Lower lobe of right lung (tissue), 2 donors: ENCODE measurements at regions not wholly inside any gene's neighbourhood (a gene's known extent, or its start where the extent isn't known, plus 50 kb on each side); places are given as distances from the start of the nearest gene placed in this dataset.

Experiments
- ATAC-seq, 2 donors: fragments of 200-7000 bp; cut with Tn5 transposase; one replicate each; pipeline ENCODE4 v1.9.1; 2020 to 2022; ENCODE audit warnings: mild to moderate bottlenecking in 2 of 2, moderate library complexity in 2 of 2
- DNase-seq: peaks from one replicate; pipeline ENCODE4 v3.0.0-alpha.2; 2020
- H3K27ac ChIP-seq: fragments of 200-600 bp; one replicate; pipeline ENCODE4 v1.8.0; 2022
- H3K27me3 ChIP-seq: fragments of 200-600 bp; one replicate; pipeline ENCODE4 v1.8.0; 2022; ENCODE audit warnings: low read depth
- H3K36me3 ChIP-seq: fragments of 200-600 bp; one replicate; pipeline ENCODE4 v1.8.0; 2022; ENCODE audit warnings: mild to moderate bottlenecking
- H3K4me1 ChIP-seq: fragments of 200-600 bp; one replicate; pipeline ENCODE4 v1.8.0; 2022
- H3K4me3 ChIP-seq: fragments of 200-600 bp; one replicate; pipeline ENCODE4 v1.8.0; 2022; ENCODE audit warnings: mild to moderate bottlenecking
- H3K9me3 ChIP-seq: fragments of 200-600 bp; one replicate; pipeline ENCODE4 v1.8.0; 2022
- intact Hi-C: fragments of 100-400 bp; cut with DNase I; formaldehyde crosslinking; loops from one replicate; pipeline ENCODE4 v1.11.0; 2022
- TF ChIP-seq, protein P1 (sequence below): fragments of 200-600 bp; IDR thresholded peaks from one replicate; pipeline ENCODE4 v1.8.0; 2022; ENCODE audit warnings: antibody characterized with exemption, mild to moderate bottlenecking
- donor health status: DM: no; HTN: yes; CAD: no; lungs with severe emphysema.

DNA sequence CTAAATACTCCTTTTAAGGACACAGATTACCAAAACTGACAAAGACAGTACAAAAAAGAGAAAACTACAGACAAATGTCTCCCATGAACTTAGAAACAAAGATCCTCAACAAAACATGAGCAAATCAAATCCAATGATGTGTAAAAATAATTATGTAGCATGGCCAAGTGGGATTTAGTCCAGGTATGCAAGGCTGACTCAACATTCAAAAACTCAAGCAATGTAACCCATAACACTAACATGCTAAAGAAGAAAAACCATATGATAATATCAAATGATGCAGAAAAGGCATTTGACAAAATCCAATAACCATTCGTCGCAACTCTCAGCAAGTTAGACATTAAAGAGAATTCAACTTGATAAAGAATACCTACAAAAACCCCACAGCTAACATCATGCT lies 239.0 kb upstream of the KLHL29 start:
- DNase-seq: no peak
- intact Hi-C loops: no loop called here
- Histone ChIP-seq H3K36me3 (no peaks in the 10 kb centered on the region), H3K4me1 (no peaks in the 10 kb centered on the region), H3K4me3 (no peak overlapping the region), H3K9me3 (no peaks in the 10 kb centered on the region), H3K27ac (no peak overlapping the region), H3K27me3 (no peaks in the 10 kb centered on the region)
- no peak for ATAC-seq
- TF ChIP-seq, protein P1, sequence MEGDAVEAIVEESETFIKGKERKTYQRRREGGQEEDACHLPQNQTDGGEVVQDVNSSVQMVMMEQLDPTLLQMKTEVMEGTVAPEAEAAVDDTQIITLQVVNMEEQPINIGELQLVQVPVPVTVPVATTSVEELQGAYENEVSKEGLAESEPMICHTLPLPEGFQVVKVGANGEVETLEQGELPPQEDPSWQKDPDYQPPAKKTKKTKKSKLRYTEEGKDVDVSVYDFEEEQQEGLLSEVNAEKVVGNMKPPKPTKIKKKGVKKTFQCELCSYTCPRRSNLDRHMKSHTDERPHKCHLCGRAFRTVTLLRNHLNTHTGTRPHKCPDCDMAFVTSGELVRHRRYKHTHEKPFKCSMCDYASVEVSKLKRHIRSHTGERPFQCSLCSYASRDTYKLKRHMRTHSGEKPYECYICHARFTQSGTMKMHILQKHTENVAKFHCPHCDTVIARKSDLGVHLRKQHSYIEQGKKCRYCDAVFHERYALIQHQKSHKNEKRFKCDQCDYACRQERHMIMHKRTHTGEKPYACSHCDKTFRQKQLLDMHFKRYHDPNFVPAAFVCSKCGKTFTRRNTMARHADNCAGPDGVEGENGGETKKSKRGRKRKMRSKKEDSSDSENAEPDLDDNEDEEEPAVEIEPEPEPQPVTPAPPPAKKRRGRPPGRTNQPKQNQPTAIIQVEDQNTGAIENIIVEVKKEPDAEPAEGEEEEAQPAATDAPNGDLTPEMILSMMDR: no peak

DNA sequence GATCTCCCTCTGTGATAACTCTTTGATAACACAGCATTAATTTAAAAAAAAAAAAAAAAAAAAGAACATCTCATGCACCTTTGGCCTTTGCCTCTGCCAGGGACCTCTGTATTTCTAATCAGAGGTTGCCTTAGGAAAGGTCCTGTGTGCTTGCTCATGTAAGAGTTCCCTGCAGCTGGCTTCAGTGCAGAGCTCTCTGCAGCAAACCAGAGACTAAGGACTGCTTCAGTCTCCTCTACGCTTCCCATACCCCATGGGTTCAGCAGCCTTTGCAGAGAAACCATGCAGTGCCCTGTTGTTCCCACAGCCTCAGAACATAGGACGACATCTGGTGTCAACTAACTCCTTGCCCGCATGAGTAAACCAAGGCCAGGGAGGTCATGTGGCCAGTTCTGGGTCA lies 236.6 kb upstream of the KLHL29 start:
- Histone ChIP-seq H3K27me3 (no peaks in the 10 kb centered on the region), H3K9me3 (no peaks in the 10 kb centered on the region), H3K4me1 (no peaks in the 10 kb centered on the region), H3K27ac (no peak overlapping the region), H3K36me3 (no peaks in the 10 kb centered on the region), H3K4me3 (no peak overlapping the region)
- TF ChIP-seq, protein P1: no peak
- intact Hi-C loops: no loop called here
- DNase-seq: no peak
- ATAC-seq: no peak

DNA sequence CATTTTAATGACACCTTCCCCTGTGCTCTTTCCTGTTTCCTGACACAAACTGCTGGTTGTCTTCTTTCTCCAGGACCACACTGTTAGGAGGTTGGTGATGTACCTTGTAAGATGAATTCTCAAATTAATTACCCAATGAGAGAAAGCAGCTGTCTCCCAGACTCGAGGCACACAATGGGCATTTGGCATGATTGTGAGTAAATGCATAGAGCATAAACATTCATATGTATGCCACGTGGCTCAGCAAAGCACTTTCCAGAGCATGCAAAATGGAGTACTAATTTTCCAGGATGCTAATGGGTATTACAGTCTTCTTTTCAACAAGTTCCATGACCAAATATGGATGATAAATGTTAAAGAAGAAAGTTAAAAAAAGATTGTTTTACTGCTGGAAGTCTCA lies 235.2 kb upstream of the KLHL29 start:
- Histone ChIP-seq H3K4me3 (no peak overlapping the region), H3K36me3 (no peaks in the 10 kb centered on the region), H3K4me1 (no peaks in the 10 kb centered on the region), H3K27me3 (no peaks in the 10 kb centered on the region), H3K27ac (no peak overlapping the region), H3K9me3 (no peaks in the 10 kb centered on the region)
- TF ChIP-seq, protein P1: no peak
- ATAC-seq (no peak), DNase-seq (no peak)
- intact Hi-C loops: no loop called here

DNA sequence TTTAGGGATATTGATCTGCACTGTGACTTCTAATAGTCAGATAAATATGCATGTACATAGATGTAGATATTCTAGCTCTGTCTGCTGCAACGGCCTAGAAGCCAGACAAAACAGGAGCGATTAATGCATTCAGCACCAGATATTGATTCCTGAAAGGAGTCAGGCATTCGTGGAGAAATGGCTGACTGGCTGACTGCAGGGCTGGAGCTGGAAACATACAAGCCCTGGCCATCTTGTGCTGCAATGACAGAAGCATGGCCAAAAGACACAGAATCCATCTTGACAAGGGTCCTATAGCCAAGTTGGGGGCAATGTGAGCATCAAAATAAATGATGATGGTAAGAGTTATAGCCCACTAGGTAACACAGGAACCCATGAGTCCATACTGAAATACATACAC lies 231.5 kb upstream of the KLHL29 start:
- no peak for ATAC-seq
- TF ChIP-seq, protein P1: no peak
- intact Hi-C loops: no loop called here

DNA sequence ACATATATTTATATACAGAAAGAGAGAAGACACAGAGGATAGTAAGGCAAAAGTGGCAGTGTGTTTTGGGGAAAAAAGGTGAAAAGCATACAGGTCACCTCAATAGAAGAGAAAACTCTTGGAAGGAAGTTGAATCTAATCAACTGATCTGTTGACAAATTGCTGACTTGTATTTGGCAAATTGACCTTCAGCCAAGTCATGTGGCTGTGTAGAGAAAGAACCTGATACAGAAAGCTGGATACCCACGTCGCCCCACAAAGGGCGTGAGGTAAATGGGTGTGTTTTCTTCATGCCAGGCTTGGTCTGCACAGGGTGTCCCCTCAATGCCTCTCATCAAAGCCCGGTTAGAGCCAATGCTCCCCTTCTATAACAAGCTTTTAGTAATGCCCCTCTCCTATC lies 230.0 kb upstream of the KLHL29 start:
- DNase-seq (no peak), ATAC-seq (no peak)
- TF ChIP-seq, protein P1: no peak
- Histone ChIP-seq H3K9me3 (no peaks in the 10 kb centered on the region), H3K4me3 (no peak overlapping the region), H3K4me1 (no peaks in the 10 kb centered on the region), H3K27me3 (no peaks in the 10 kb centered on the region), H3K27ac (no peak overlapping the region), H3K36me3 (no peaks in the 10 kb centered on the region)
- intact Hi-C loops: no loop called here

More for the DNA sequence above, 231.5 kb upstream of the KLHL29 start:
- H3K36me3 ChIP-seq: no peaks in the 10 kb centered on the region
- no peaks in the 10 kb centered on the region for H3K9me3 ChIP-seq
- H3K27ac ChIP-seq: no peak overlapping the region
- H3K27me3 ChIP-seq: no peaks in the 10 kb centered on the region
- DNase-seq: no peak
- no peak overlapping the region for H3K4me3 ChIP-seq
- H3K4me1 ChIP-seq: no peaks in the 10 kb centered on the region

DNA sequence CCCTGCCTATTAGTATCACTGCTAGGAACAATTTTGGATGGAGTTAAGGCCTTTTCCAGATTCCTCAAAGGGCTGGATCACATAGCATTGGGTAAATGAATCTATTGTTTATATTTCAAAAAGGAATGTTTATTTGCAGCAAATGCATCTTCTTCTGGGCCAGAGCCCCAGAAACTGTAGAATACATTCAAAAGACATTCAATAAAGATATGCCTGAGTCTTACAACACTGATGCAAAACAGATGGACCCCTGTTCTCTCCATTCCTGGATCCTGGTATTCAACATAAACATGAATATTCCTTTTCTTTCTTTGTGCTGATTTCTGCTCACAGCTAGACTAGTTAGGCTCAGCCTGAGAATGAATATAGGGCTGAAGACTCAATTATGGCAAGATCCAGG lies 227.2 kb upstream of the KLHL29 start:
- Histone ChIP-seq H3K36me3 (no peaks in the 10 kb centered on the region), H3K27ac (no peak overlapping the region), H3K27me3 (no peaks in the 10 kb centered on the region), H3K4me1 (no peaks in the 10 kb centered on the region), H3K9me3 (no peaks in the 10 kb centered on the region), H3K4me3 (no peak overlapping the region)
- TF ChIP-seq, protein P1: no peak
- DNase-seq (no peak), ATAC-seq (no peak)
- intact Hi-C loops: no loop called here
